ENCODE measurements at regions not wholly inside any gene's neighbourhood (a gene's known extent, or its start where the extent isn't known, plus 50 kb on each side); places are given as distances from the start of the nearest gene placed in this dataset.

GRCh38 chr9:21679432-21679831, 123.0 kb upstream of the MTAP start:
- TF ChIP-seq CTCF (conservative IDR thresholded peaks at IDR 0.05; ENCODE audit: low read depth, low read length) (no peak), EZH2 (IDR thresholded peaks at IDR 0.05; ENCODE audit: low read length, unreplicated experiment) (no peak), EZH2phosphoT487 (IDR thresholded peaks at IDR 0.05; ENCODE audit: borderline replicate concordance, low read length) (no peak)

All from PC-3 (cell line).